Endothelial cell of umbilical vein (primary cell): ENCODE measurements at regions not wholly inside any gene's neighbourhood (a gene's known extent, or its start where the extent isn't known, plus 50 kb on each side); places are given as distances from the start of the nearest gene placed in this dataset.

Experiments used
- CTCF ChIP-seq, 2 donors: IDR thresholded peaks; 1 replicate in 1 of 2; 2 replicates in 1 of 2; pipeline ENCODE4 v1.5.1; 2011; ENCODE audit warnings: low read length in 2 of 2, mild to moderate bottlenecking in 2 of 2, moderate library complexity in 2 of 2, control low read depth in 1 of 2, inconsistent platforms in 1 of 2, low read depth in 1 of 2; ENCODE audit not compliant: insufficient read depth in 1 of 2; ENCODE audit errors: extremely low read depth in 1 of 2
- GATA2 ChIP-seq: IDR thresholded peaks from 2 replicates; pipeline ENCODE4 v1.7.0; 2011; ENCODE audit warnings: low read depth, mild to moderate bottlenecking, moderate library complexity, mixed read lengths, low read length; ENCODE audit not compliant: insufficient read length, insufficient read depth
- POLR2A ChIP-seq: IDR thresholded peaks from 2 replicates; pipeline ENCODE4 v1.6.1; 2012; ENCODE audit warnings: low read depth, mild to moderate bottlenecking, control low read depth, low read length
- POLR2AphosphoS5 ChIP-seq: IDR thresholded peaks from 2 replicates; pipeline ENCODE4 v1.6.1; 2012; ENCODE audit warnings: low read depth, mild to moderate bottlenecking, control low read depth, low read length, moderate library complexity; ENCODE audit not compliant: insufficient read depth

- TF ChIP-seq POLR2AphosphoS5, result no peak
- no peak for TF ChIP-seq CTCF (IDR thresholded peaks at IDR 0.05; ENCODE audit: extremely low read depth in 1 of 2, insufficient read depth in 1 of 2, low read depth in 1 of 2, low read length in 2 of 2)
- TF ChIP-seq GATA2, result no peak
- no peak for TF ChIP-seq POLR2A
These were observed 436.7 kb downstream of the CCSER2 start for GRCh38 chr10:84765086-84765485.
